RKO (cell line): ENCODE measurements at regions not wholly inside any gene's neighbourhood (a gene's known extent, or its start where the extent isn't known, plus 50 kb on each side); places are given as distances from the start of the nearest gene placed in this dataset.

Experiments
- DNase-seq: peaks from one replicate; pipeline ENCODE4 v3.0.0-alpha.2; 2016; ENCODE audit warnings: low spot score

DNA sequence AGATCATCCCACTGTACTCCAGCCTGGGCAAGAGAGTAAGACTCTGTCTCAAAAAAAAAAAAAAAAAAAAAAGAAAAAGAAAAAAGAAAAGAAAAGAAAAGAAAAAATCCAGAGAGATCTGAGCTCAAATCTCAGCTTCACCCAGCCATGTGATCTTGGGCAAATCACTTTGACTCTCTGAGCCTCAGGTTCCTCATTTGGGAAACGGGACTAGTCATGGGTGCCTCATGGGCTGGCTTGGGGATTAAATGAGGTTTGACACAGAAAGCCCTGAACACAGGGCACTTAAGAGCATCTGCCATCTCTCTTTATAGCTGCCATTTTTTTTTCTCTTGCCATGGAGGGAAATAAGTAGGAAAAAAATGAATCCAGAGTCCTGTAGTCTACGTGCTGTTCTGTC lies 86.2 kb upstream of the MYL2 start:
- DNase-seq: no peak

DNA sequence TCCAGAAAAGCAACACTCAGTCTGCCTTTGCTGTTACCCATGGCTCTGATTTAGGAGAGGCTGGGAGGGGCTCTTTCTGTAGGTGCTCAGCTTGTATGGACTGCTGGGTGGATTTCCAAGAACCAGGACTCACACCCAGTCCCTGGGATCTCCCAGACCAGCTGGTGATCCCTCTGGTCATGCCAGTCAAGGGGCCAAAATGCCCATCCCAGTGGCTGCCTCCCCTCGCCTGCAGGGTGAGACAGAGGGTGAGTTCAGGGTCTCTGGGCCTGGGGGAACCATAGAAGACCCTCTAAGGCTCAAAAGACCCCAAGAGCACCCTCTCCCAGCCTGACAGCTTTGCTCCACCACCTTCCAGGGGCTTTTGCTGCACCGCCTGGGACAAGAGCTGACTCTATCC lies 78.6 kb upstream of the MYL2 start:
- DNase-seq: no peak

DNA sequence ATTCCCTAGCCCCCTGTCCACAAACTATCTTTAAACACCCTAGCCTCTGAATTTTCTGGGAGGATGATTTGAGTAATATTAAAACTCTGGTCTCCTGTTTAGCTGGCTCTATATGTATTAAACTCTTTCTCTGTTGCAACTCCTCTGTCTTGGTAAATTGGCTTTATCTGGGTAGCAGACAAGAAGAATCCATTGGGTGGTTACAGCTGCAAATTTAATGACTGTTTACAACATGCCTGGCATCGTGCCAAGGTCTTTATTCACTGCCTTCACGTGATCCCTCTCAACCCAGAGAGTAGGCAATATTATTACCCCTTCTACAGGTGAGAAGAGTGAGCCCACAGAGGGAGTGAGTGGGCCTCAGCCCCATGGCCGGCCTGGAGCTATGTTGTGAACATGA lies 77.8 kb upstream of the MYL2 start:
- no peak for DNase-seq

DNA sequence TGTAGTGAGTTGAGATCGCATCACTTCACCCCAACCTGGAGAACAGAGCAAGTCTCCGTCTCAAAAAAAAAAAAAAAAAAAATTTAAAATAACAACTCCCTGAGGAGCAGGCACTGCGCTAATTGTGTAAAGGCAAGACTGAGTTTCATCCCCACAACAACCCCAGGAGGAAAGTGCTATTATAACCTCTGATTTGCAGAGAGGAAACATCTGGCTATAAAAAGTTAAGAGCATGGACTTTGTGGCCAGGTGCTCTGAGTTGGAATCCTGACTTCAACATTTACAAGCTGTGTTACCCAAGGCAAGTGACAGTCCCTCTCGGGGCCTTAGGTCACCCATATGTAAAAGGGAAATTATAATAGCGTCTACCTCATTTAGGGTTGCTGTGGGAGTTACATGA lies 76.0 kb upstream of the MYL2 start:
- no peak for DNase-seq

DNA sequence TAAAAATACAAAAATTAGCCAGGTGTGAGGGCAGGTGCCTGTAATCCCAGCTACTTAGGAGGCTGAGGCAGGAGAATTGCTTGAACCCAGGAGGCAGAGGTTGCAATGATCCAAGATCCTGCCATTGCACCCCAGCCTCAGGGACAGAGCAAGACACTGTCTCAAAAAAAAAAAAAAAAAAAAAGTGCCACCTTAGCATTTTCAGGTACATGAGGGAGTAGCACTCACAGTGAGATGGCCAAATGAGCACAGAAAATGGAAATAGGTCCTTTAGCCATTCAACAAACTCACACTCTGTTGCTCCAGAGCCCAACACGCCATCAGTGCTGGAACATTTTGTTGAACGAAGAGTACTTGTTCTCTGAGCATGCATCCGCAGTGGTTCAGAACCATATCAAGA lies 75.2 kb upstream of the MYL2 start:
- DNase-seq: no peak

DNA sequence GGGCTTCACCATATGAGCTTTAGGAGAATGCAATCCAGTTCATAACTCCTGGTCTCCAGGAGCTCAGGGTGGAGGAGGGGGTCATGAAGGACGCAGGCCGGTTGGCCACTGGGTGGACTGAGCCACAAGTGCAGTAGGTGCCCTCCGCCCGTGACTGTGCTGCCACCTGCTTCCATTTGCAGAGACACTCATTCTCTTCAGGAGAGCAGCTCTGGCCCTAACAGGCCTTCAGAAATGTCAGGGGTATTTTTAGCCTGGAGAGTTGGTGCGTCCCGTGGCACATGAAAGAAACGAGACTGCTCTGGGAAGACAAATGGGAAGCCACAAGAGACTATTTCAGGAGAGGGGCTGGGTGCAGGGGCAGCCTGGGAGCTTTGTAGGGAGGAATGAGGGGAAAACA lies 74.6 kb upstream of the MYL2 start:
- DNase-seq: no peak

DNA sequence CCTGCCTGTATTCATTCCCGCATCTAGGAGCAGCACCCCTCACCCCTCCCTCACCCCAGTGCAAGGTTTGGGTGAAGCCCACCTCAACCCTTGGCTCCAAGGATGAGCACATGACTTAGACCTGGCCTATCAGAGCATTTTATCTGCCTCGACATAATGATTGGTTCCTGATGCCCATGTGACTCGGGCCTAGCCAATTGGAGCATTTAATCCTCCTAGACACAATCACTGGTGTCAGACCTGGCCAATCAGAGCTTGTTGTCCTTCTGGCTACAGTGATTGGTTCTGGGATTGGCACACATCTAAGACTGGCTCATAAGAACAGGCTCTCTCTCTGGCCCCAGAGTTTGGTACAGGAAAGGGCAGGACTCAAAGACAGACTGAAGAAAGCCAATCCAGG lies 73.1 kb upstream of the MYL2 start:
- DNase-seq: peak; percentile 6

DNA sequence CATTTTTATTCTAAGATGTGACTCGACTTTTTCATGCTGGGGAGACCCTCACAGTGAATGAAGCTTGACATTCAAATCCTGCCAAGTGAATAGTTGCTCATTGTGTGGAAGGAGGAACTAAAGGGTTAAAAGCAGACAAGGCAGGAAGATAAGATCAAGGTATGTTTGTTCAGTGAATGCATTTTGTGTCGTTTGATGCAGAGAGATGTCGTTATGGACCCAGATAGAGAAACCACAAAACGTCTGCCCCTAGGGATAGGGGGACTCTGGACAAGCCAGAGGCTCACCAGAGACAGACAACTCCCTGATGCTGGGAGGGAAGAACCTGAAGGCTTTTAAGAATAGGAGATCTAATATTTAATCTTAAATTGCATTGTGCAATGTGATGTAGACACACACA lies 72.5 kb upstream of the MYL2 start:
- DNase-seq: no peak

DNA sequence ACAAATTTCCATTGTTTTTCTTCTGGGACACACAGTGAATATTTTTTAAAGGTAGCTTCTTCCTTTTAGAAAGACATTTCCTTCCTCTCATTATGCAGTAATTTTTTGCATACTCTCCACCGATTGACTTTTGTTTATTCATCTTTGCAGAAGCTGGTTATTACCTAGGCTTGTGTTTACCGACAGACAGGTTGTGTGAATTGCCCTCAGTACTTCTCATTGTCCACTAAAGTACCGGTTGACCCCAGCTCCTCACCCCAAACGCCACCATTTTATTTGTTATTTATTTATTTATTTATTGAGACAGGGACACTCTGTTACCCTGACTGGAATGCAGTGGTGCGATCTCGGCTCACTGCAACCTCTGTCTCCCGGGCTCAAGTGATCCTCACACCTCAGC lies 63.4 kb upstream of the MYL2 start:
- no peak for DNase-seq

DNA sequence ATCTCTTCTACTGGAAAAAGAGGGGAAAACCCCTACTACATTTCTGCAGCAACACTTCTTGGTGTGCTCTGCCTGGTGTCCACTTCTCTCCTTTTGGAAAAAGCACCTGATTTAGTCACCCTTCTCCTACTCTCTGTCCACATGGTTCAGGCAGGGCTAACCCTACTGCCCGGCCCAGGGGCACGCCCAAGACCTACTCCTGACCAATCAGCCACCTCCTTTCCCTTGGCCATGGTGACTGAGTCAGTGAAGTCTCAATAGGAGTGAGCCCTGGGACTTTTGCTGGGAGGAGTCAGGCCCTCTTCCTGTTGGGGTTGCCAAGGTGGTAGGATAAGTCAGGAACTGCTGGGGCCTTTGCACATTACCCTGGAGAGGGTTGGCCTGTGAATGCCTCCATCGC lies 52.5 kb upstream of the MYL2 start:
- peak; percentile 12 for DNase-seq

DNA sequence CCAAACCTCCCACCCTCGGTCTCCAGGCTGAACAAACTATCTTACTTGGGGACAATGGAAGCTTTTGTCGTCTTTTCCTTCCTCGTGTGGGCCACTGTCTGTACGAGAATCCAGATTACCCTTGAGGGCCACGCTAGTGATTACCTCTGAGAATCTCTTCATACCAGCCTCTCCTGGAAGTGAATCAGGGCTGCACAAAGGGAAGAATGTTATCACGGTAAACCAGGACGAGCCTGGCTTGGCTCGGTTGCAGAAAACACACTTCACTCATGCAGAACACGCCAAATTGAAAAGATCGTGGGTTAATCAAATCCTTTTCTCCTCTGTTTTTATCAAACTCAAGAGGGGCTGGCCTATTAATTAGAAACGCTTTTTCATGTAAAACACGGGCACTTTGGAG lies 51.6 kb upstream of the MYL2 start:
- DNase-seq: no peak

DNA sequence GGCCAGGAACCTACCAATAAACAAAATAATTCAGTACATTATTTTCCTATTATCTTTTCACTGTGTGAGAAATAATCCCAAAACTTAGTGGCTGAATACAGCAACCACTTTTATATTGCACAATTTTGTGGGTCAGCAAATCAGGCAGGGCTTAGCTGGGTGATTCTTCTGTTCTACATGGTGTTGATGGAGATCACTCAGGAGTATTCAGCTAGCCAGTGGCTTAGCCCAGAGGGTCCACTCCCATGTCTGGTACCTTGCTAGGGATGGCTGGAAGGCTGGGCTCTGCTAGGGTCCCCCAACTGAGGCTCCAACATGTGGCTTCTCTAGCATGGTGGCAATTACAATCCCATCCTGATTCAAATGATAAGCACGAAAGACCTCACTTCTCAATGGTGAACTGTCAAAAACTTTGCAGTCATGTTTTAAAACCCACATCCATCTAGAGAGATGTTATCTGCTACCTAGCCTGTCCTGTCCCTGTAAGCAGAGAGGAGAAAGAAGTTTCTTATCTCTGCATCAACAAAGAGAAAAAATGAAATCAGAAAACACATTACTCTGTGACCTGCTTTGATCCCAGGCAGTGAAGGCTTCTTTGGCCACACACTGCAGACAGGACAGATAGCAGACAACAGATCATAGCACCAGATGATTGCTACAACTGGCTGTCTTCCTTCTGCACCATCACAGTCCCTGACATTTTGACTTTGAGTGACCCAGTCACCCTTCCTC lies 51.0 kb upstream of the MYL2 start:
- DNase-seq: no peak
